ENCODE measurements at regions not wholly inside any gene's neighbourhood (a gene's known extent, or its start where the extent isn't known, plus 50 kb on each side); places are given as distances from the start of the nearest gene placed in this dataset.

- ATAC-seq (ENCODE audit: low FRiP score in 2 of 2), result no peak
- DNase-seq, result no peak
- H3K9me3 ChIP-seq, result no peaks in the 10 kb centered on the region
- no peak overlapping the region for H3K4me3 ChIP-seq
- TF ChIP-seq CTCF (IDR thresholded peaks at IDR 0.05) (no peak), POLR2A (IDR thresholded peaks at IDR 0.05) (no peak), POLR2AphosphoS5 (IDR thresholded peaks at IDR 0.05) (no peak), EP300 (IDR thresholded peaks at IDR 0.05) (no peak)
- no peaks in the 10 kb centered on the region for H3K4me1 ChIP-seq
- H3K27me3 ChIP-seq, result peaks cover 0 to 5% (median 0%) of the 10 kb centered on the region in 4 donors
- 86 to 87% methylated on average over 5 of the region's 5 CpGs for WGBS, 2 donors
- no peak overlapping the region for H3K27ac ChIP-seq
- H3K36me3 ChIP-seq, result no peaks in the 10 kb centered on the region
Observed at GRCh38 chr1:29832936-29833335, 596.6 kb downstream of the PTPRU start.

GRCh38 chr1:29832471-29832870 lies 596.1 kb downstream of the PTPRU start:
- ATAC-seq (ENCODE audit: low FRiP score in 2 of 2) (no peak), DNase-seq (no peak)
- H3K4me1 ChIP-seq, result no peaks in the 10 kb centered on the region
- no peak for TF ChIP-seq POLR2A (IDR thresholded peaks at IDR 0.05)
- no peak for TF ChIP-seq EP300 (IDR thresholded peaks at IDR 0.05)
- TF ChIP-seq POLR2AphosphoS5 (IDR thresholded peaks at IDR 0.05), result no peak
- no peak for TF ChIP-seq CTCF (IDR thresholded peaks at IDR 0.05)
- H3K27ac ChIP-seq, result no peak overlapping the region
- H3K4me3 ChIP-seq, result no peak overlapping the region
- no peaks in the 10 kb centered on the region for H3K9me3 ChIP-seq
- H3K36me3 ChIP-seq, result no peaks in the 10 kb centered on the region
- 75 to 82% methylated on average over 7 to 8 of the region's 8 CpGs for WGBS, 2 donors
- H3K27me3 ChIP-seq, result peaks cover 0 to 5% (median 0%) of the 10 kb centered on the region in 4 donors

- DNase-seq (no peak), ATAC-seq (ENCODE audit: low FRiP score in 2 of 2) (no peak)
- Histone ChIP-seq H3K9me3 (no peaks in the 10 kb centered on the region), H3K4me1 (no peaks in the 10 kb centered on the region), H3K27me3 (peaks cover 0 to 5% (median 0%) of the 10 kb centered on the region in 4 donors), H3K36me3 (no peaks in the 10 kb centered on the region), H3K27ac (no peak overlapping the region), H3K4me3 (no peak overlapping the region)
- TF ChIP-seq POLR2AphosphoS5 (IDR thresholded peaks at IDR 0.05) (no peak), EP300 (IDR thresholded peaks at IDR 0.05) (no peak), POLR2A (IDR thresholded peaks at IDR 0.05) (no peak), CTCF (IDR thresholded peaks at IDR 0.05) (no peak)
- WGBS, 2 donors, result 82 to 87% methylated on average over 7 of the region's 7 CpGs
Observed at GRCh38 chr1:29831500-29832117, 595.3 kb downstream of the PTPRU start.

- no peak for TF ChIP-seq POLR2AphosphoS5 (IDR thresholded peaks at IDR 0.05)
- TF ChIP-seq CTCF (IDR thresholded peaks at IDR 0.05), result no peak
- TF ChIP-seq EP300 (IDR thresholded peaks at IDR 0.05), result no peak
- TF ChIP-seq POLR2A (IDR thresholded peaks at IDR 0.05), result no peak
- DNase-seq (no peak), ATAC-seq (ENCODE audit: low FRiP score in 2 of 2) (no peak)
- H3K9me3 ChIP-seq, result no peaks in the 10 kb centered on the region
- no peak overlapping the region for H3K4me3 ChIP-seq
- no peaks in the 10 kb centered on the region for H3K4me1 ChIP-seq
- no peaks in the 10 kb centered on the region for H3K36me3 ChIP-seq
- peaks cover 0 to 5% (median 0%) of the 10 kb centered on the region in 4 donors for H3K27me3 ChIP-seq
- H3K27ac ChIP-seq, result no peak overlapping the region
- 62 to 68% methylated on average over 7 of the region's 7 CpGs for WGBS, 2 donors
Observed at GRCh38 chr1:29830916-29831315, 594.6 kb downstream of the PTPRU start.

- no peak for DNase-seq
- no peaks in the 10 kb centered on the region for H3K9me3 ChIP-seq
- no peak overlapping the region for H3K4me3 ChIP-seq
- no peak overlapping the region for H3K27ac ChIP-seq
- H3K4me1 ChIP-seq, result no peaks in the 10 kb centered on the region
- no peak for ATAC-seq (ENCODE audit: low FRiP score in 2 of 2)
- 64% methylated on average over 4 to 8 of the region's 8 CpGs for WGBS, 2 donors
- H3K36me3 ChIP-seq, result no peaks in the 10 kb centered on the region
- TF ChIP-seq POLR2AphosphoS5 (IDR thresholded peaks at IDR 0.05) (no peak), POLR2A (IDR thresholded peaks at IDR 0.05) (no peak), EP300 (IDR thresholded peaks at IDR 0.05) (no peak), CTCF (IDR thresholded peaks at IDR 0.05) (no peak)
- H3K27me3 ChIP-seq, result peaks cover 0 to 5% (median 0%) of the 10 kb centered on the region in 4 donors
Observed at GRCh38 chr1:29830383-29830782, 594.1 kb downstream of the PTPRU start.

All from upper lobe of left lung (tissue), 6 donors.